GM12801 (cell line): ENCODE measurements at regions not wholly inside any gene's neighbourhood (a gene's known extent, or its start where the extent isn't known, plus 50 kb on each side); places are given as distances from the start of the nearest gene placed in this dataset.

ENCODE experiments used
- TF ChIP-seq, protein P1 (sequence below): IDR thresholded peaks from one replicate; pipeline ENCODE4 v1.5.1; 2011; ENCODE audit warnings: control low read depth; ENCODE audit not compliant: insufficient read length; ENCODE audit errors: extremely low read depth

DNA sequence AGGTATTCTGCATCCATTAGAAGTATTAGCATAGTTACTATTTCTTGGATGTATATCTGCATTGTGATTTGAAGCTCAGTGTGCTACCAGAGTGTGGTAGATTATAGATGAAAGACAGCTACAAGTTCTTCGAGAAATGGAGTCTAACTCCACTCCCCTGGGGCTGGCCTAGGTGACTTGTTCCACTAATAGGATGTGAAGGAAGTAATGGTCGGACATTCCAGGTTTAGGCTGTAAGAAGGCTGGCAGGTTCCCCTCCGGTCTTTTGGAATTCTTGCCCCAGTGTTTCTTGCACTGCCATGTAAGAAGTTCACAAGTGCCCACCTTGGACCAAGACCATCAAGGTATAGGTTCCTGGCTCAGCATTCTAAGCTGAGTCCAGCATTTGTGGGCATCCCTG is 236.4 kb downstream of the FLRT2 start:
- TF ChIP-seq, protein P1, sequence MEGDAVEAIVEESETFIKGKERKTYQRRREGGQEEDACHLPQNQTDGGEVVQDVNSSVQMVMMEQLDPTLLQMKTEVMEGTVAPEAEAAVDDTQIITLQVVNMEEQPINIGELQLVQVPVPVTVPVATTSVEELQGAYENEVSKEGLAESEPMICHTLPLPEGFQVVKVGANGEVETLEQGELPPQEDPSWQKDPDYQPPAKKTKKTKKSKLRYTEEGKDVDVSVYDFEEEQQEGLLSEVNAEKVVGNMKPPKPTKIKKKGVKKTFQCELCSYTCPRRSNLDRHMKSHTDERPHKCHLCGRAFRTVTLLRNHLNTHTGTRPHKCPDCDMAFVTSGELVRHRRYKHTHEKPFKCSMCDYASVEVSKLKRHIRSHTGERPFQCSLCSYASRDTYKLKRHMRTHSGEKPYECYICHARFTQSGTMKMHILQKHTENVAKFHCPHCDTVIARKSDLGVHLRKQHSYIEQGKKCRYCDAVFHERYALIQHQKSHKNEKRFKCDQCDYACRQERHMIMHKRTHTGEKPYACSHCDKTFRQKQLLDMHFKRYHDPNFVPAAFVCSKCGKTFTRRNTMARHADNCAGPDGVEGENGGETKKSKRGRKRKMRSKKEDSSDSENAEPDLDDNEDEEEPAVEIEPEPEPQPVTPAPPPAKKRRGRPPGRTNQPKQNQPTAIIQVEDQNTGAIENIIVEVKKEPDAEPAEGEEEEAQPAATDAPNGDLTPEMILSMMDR, result no peak

DNA sequence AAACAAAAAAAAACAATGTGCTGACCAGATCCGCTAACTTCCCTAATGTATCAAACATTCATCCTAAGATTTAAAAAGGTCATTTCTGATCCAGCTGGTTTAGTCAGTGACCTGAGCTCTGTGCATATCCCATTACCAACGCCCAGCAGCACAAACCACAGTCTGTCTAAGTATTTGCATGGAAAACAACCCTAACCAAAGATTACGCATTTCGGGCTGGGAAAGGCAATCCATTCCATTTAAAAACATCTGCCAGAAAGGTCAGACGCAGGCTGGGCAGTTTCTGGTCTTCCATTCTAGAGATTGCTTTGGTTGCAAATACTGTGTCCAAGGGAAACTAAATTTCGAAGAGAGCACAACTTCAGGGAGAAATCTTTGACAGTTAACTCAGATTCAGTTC is 234.9 kb downstream of the FLRT2 start:
- TF ChIP-seq, protein P1, result no peak

DNA sequence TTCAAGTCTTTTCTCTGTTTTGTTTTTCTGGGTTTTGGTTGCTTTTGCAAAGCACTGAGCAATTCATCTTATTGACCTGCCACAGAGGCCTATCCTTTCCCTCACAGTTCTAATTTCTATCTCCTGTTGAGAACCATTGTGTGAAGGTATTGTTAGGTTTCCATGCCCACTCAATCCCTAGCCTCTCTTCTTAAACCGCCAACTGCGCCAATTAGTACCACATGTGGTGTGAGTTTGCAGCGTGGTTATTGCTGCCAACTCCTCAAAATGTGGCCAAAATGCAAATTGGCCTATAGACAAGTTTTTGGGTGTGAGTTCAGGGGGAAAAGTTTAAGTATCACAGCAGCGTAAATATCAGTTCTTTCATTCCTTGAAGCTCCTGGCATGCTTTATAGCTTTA is 232.6 kb downstream of the FLRT2 start:
- TF ChIP-seq, protein P1, result no peak

- TF ChIP-seq, protein P1, result no peak
Measured at GRCh38 chr14:85752175-85752574, 222.2 kb downstream of the FLRT2 start.

DNA sequence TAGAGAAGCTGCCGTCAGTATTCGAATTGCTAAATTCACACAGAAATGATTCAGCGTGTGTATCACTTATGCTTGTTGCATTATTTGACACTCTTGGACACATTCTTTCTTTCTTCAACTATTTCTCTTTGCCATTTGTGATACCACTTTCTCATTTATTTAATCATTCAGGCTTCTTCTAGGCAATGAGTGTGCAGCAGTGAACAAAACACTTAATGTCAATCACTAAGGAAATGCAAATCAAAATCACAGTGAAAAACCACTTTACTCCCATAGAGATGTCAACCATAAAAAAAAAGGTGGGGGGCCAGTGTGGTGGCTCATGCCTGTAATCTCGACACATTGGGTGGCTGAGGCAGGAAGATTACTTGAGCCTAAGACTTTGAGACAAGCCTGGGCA is 214.6 kb downstream of the FLRT2 start:
- TF ChIP-seq, protein P1, result no peak

GRCh38 chr14:85732031-85732430 is 202.1 kb downstream of the FLRT2 start:
- TF ChIP-seq, protein P1, result no peak

DNA sequence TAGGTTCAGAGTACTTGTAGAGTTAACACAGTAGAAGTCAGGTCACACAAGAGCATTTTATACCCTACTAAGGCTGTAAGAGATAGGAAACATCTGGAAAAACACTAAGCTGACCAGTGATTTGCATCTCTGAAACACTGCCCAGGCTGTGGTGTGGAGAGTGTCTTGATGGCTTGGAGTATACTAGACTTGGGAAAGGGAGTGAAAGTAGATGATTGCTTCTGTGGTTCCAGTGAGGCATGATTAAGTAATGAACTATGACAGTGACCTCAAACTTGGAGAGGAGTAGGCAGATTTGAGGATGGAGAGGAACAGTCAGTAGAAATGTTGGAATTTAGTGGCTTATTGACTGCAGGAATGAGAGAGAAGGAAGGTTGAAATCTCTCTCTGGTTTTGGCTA is 201.2 kb downstream of the FLRT2 start:
- TF ChIP-seq, protein P1, result no peak
